DOHH2 (cell line): ENCODE measurements at regions not wholly inside any gene's neighbourhood (a gene's known extent, or its start where the extent isn't known, plus 50 kb on each side); places are given as distances from the start of the nearest gene placed in this dataset.

Source experiments
- EZH2phosphoT487 ChIP-seq: fragments of 200-600 bp; sonication (generic); IDR thresholded peaks from 2 replicates; pipeline ENCODE4 v1.6.1; 2017; ENCODE audit warnings: borderline replicate concordance, mild to moderate bottlenecking, antibody characterized with exemption, low read length, moderate library complexity, mixed read lengths
- TF ChIP-seq, protein P1 (sequence below): fragments of 200-600 bp; sonication (generic); IDR thresholded peaks from one replicate; pipeline ENCODE4 v1.5.1; 2014; ENCODE audit warnings: antibody characterized with exemption, mild to moderate bottlenecking, low read depth, low read length; ENCODE audit not compliant: poor library complexity, severe bottlenecking

DNA sequence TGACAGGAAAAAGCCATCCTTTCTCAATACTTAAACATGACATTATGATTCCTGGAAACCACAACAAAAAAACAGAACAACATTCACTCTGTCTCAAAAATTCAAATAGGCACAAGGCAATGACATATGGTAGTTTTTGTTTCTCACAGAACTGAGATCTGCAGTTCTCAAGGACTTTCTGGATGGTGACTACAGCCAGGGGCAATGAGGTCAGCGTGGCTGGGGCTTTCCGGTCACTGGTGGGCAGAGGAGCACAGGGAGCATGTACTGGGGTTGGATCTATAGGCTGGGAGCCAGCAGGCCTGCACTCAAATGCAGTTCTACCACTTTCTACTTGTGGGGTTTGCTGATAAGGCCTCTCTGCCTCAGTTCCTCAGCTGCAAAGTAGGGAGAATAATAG lies 72.0 kb downstream of the CTAGE1 start:
- TF ChIP-seq, protein P1, sequence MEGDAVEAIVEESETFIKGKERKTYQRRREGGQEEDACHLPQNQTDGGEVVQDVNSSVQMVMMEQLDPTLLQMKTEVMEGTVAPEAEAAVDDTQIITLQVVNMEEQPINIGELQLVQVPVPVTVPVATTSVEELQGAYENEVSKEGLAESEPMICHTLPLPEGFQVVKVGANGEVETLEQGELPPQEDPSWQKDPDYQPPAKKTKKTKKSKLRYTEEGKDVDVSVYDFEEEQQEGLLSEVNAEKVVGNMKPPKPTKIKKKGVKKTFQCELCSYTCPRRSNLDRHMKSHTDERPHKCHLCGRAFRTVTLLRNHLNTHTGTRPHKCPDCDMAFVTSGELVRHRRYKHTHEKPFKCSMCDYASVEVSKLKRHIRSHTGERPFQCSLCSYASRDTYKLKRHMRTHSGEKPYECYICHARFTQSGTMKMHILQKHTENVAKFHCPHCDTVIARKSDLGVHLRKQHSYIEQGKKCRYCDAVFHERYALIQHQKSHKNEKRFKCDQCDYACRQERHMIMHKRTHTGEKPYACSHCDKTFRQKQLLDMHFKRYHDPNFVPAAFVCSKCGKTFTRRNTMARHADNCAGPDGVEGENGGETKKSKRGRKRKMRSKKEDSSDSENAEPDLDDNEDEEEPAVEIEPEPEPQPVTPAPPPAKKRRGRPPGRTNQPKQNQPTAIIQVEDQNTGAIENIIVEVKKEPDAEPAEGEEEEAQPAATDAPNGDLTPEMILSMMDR = no peak
- TF ChIP-seq EZH2phosphoT487 = no peak
